ENCODE measurements at regions not wholly inside any gene's neighbourhood (a gene's known extent, or its start where the extent isn't known, plus 50 kb on each side); places are given as distances from the start of the nearest gene placed in this dataset.

- no peak for TF ChIP-seq CTCF (IDR thresholded peaks at IDR 0.05)
- no peak overlapping the region for H3K4me3 Mint-ChIP-seq
- ChIA-PET CTCF (no interaction called here), POLR2A (no interaction called here)
- no peaks in the 10 kb centered on the region for H3K36me3 Mint-ChIP-seq (ENCODE audit: low read depth)
- no peak for ATAC-seq (ENCODE audit: poor library complexity)
- H3K27me3 Mint-ChIP-seq, result no peaks in the 10 kb centered on the region
- Histone ChIP-seq H3K27ac (ENCODE audit: low read depth in 1 of 2, low read length in 2 of 2) (no peak overlapping the region), H3K36me3 (ENCODE audit: insufficient read depth, low read length) (no peaks in the 10 kb centered on the region), H3K4me3 (ENCODE audit: low read length) (no peak overlapping the region), H3K9me3 (ENCODE audit: control insufficient read depth in 1 of 2, insufficient read depth in 1 of 2, low read length in 2 of 2) (no peaks in the 10 kb centered on the region), H3K27me3 (ENCODE audit: control insufficient read depth in 1 of 2, insufficient read depth in 2 of 2, low read length in 2 of 2) (no peaks in the 10 kb centered on the region), H3K4me1 (ENCODE audit: insufficient read depth, low read length) (no peaks in the 10 kb centered on the region)
- H3K27ac Mint-ChIP-seq, result no peak overlapping the region
- H3K9me3 Mint-ChIP-seq, result no peaks in the 10 kb centered on the region
- DNase-seq, result no peak
- intact Hi-C loops (cut with DNase I, micrococcal nuclease), result no loop called here
- H3K4me1 Mint-ChIP-seq (ENCODE audit: low read depth), result no peaks in the 10 kb centered on the region
Measured at GRCh38 chr2:187708272-187708671, 154.0 kb upstream of the TFPI start.

GRCh38 chr2:187709065-187709464, 154.8 kb upstream of the TFPI start:
- H3K27me3 ChIP-seq (ENCODE audit: control insufficient read depth in 1 of 2, insufficient read depth in 2 of 2, low read length in 2 of 2), result no peaks in the 10 kb centered on the region
- no peaks in the 10 kb centered on the region for H3K9me3 Mint-ChIP-seq
- H3K4me3 ChIP-seq (ENCODE audit: low read length), result no peak overlapping the region
- no peaks in the 10 kb centered on the region for H3K4me1 ChIP-seq (ENCODE audit: insufficient read depth, low read length)
- H3K36me3 Mint-ChIP-seq (ENCODE audit: low read depth), result no peaks in the 10 kb centered on the region
- no peak for TF ChIP-seq CTCF (IDR thresholded peaks at IDR 0.05)
- no peak overlapping the region for H3K27ac Mint-ChIP-seq
- H3K4me1 Mint-ChIP-seq (ENCODE audit: low read depth), result no peaks in the 10 kb centered on the region
- H3K4me3 Mint-ChIP-seq, result no peak overlapping the region
- no peaks in the 10 kb centered on the region for H3K27me3 Mint-ChIP-seq
- intact Hi-C loops (cut with DNase I, micrococcal nuclease), result no loop called here
- no peak overlapping the region for H3K27ac ChIP-seq (ENCODE audit: low read depth in 1 of 2, low read length in 2 of 2)
- ATAC-seq (ENCODE audit: poor library complexity) (no peak), DNase-seq (no peak)
- CTCF ChIA-PET, result no interaction called here
- POLR2A ChIA-PET, result no interaction called here
- H3K36me3 ChIP-seq (ENCODE audit: insufficient read depth, low read length), result no peaks in the 10 kb centered on the region
- H3K9me3 ChIP-seq (ENCODE audit: control insufficient read depth in 1 of 2, insufficient read depth in 1 of 2, low read length in 2 of 2), result no peaks in the 10 kb centered on the region

- no peaks in the 10 kb centered on the region for H3K27me3 Mint-ChIP-seq
- no peaks in the 10 kb centered on the region for H3K4me1 ChIP-seq (ENCODE audit: insufficient read depth, low read length)
- H3K36me3 ChIP-seq (ENCODE audit: insufficient read depth, low read length), result no peaks in the 10 kb centered on the region
- no peaks in the 10 kb centered on the region for H3K4me1 Mint-ChIP-seq (ENCODE audit: low read depth)
- no peaks in the 10 kb centered on the region for H3K36me3 Mint-ChIP-seq (ENCODE audit: low read depth)
- ATAC-seq (ENCODE audit: poor library complexity), result no peak
- no peak for TF ChIP-seq CTCF (IDR thresholded peaks at IDR 0.05)
- H3K9me3 Mint-ChIP-seq, result no peaks in the 10 kb centered on the region
- no peaks in the 10 kb centered on the region for H3K9me3 ChIP-seq (ENCODE audit: control insufficient read depth in 1 of 2, insufficient read depth in 1 of 2, low read length in 2 of 2)
- CTCF ChIA-PET, result no interaction called here
- H3K27me3 ChIP-seq (ENCODE audit: control insufficient read depth in 1 of 2, insufficient read depth in 2 of 2, low read length in 2 of 2), result no peaks in the 10 kb centered on the region
- no peak for DNase-seq
- H3K4me3 Mint-ChIP-seq, result no peak overlapping the region
- H3K27ac ChIP-seq (ENCODE audit: low read depth in 1 of 2, low read length in 2 of 2), result no peak overlapping the region
- intact Hi-C loops (cut with DNase I, micrococcal nuclease), result no loop called here
- no peak overlapping the region for H3K4me3 ChIP-seq (ENCODE audit: low read length)
- POLR2A ChIA-PET, result interaction anchor here (0.6 kb wide), 1 partner anchor 1456 kb away, joined by 4 read pairs; no protein-coding TSS in a partner anchor
- H3K27ac Mint-ChIP-seq, result no peak overlapping the region
Measured at GRCh38 chr2:187710791-187711521, 156.7 kb upstream of the TFPI start.

All from CD4-positive, alpha-beta T cell (primary cell).